Ascending aorta (tissue), 2 donors: ENCODE measurements at regions not wholly inside any gene's neighbourhood (a gene's known extent, or its start where the extent isn't known, plus 50 kb on each side); places are given as distances from the start of the nearest gene placed in this dataset.
"Not testable (repeated sequence)": the region's sequence is repeated elsewhere in the genome, so short reads cannot be mapped to it uniquely, and the experiment has no call there.

ENCODE experiments used
- DNase-seq, 2 donors: peaks; one replicate each; pipeline ENCODE4 v3.0.0-alpha.2; 2019; ENCODE audit warnings: low spot score in 2 of 2
- H3K27ac ChIP-seq, 2 donors: fragments of 200-600 bp; sonication (generic); one replicate each; pipeline ENCODE4 v1.5.1; 2016 to 2017; ENCODE audit warnings: mild to moderate bottlenecking in 1 of 2
- H3K27me3 ChIP-seq: fragments of 200-600 bp; sonication (generic); one replicate; pipeline ENCODE4 v1.5.1; 2017
- H3K36me3 ChIP-seq, 2 donors: fragments of 200-600 bp; sonication (generic); one replicate each; pipeline ENCODE4 v1.5.1; 2016
- H3K4me1 ChIP-seq, 2 donors: fragments of 200-600 bp; sonication (generic); one replicate each; pipeline ENCODE4 v1.5.1; 2016 to 2017; ENCODE audit warnings: mild to moderate bottlenecking in 1 of 2
- H3K4me3 ChIP-seq, 2 donors: fragments of 200-600 bp; sonication (generic); one replicate each; pipeline ENCODE4 v1.5.1; 2016 to 2017; ENCODE audit warnings: mild to moderate bottlenecking in 1 of 2
- H3K9me3 ChIP-seq, 2 donors: fragments of 200-600 bp; sonication (generic); one replicate each; pipeline ENCODE4 v1.5.1; 2016
- intact Hi-C: fragments of 100-400 bp; cut with DNase I; formaldehyde crosslinking; loops from one replicate; pipeline ENCODE4 v1.15.1; 2023
- TF ChIP-seq, protein P1 (sequence below), 3 experiments: fragments of 200-600 bp in 2 of 3; fragments of 450-650 bp in 1 of 3; sonication (generic) in 2 of 3; IDR thresholded peaks; one replicate each; pipeline ENCODE4 v1.5.1; 2016 to 2019; ENCODE audit warnings: antibody characterized with exemption in 3 of 3, mild to moderate bottlenecking in 1 of 3, moderate library complexity in 1 of 3

GRCh38 chr4:34328939-34329338, 1915.4 kb downstream of the ARAP2 start:
- Histone ChIP-seq H3K9me3 (no peaks in the 10 kb centered on the region), H3K4me3 (no peak overlapping the region), H3K4me1 (no peaks in the 10 kb centered on the region), H3K27me3 (no peaks in the 10 kb centered on the region), H3K27ac (no peak overlapping the region), H3K36me3 (no peaks in the 10 kb centered on the region)
- intact Hi-C loops = no loop called here
- DNase-seq = no peak
- TF ChIP-seq, protein P1, sequence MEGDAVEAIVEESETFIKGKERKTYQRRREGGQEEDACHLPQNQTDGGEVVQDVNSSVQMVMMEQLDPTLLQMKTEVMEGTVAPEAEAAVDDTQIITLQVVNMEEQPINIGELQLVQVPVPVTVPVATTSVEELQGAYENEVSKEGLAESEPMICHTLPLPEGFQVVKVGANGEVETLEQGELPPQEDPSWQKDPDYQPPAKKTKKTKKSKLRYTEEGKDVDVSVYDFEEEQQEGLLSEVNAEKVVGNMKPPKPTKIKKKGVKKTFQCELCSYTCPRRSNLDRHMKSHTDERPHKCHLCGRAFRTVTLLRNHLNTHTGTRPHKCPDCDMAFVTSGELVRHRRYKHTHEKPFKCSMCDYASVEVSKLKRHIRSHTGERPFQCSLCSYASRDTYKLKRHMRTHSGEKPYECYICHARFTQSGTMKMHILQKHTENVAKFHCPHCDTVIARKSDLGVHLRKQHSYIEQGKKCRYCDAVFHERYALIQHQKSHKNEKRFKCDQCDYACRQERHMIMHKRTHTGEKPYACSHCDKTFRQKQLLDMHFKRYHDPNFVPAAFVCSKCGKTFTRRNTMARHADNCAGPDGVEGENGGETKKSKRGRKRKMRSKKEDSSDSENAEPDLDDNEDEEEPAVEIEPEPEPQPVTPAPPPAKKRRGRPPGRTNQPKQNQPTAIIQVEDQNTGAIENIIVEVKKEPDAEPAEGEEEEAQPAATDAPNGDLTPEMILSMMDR (IDR thresholded peaks at IDR 0.05) = no peak

GRCh38 chr4:34335156-34335555, 1909.2 kb downstream of the ARAP2 start:
- intact Hi-C loops = not testable (repeated sequence)

GRCh38 chr4:34335556-34335955, 1908.8 kb downstream of the ARAP2 start:
- not testable (repeated sequence) for H3K27ac ChIP-seq

More at GRCh38 chr4:34335156-34335555, 1909.2 kb downstream of the ARAP2 start:
- not testable (repeated sequence) for H3K4me3 ChIP-seq, H3K27me3 ChIP-seq, H3K4me1 ChIP-seq, DNase-seq, H3K9me3 ChIP-seq, H3K27ac ChIP-seq, H3K36me3 ChIP-seq

DNA sequence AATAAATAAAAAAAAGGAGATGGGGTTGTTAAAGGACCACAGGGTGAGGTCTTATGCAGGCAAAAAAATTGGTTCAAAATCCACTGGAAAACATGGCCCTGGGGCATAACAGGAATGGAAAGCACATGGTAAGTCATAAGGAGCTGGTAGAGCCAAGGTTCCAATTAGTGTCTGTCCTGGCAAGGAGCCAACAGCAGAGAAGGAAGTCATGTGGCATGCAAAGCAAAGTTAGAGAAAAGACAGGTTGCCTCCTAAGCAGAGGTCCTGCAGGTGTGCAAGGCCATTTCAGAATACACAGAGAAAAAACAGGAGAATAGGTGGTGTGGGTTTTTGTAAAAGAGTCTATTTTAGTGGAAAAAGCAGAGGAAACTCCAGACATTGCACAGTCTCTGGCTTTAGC, 1881.7 kb downstream of the ARAP2 start:
- H3K9me3 ChIP-seq = no peaks in the 10 kb centered on the region
- no peaks in the 10 kb centered on the region for H3K36me3 ChIP-seq
- no peak overlapping the region for H3K4me3 ChIP-seq
- TF ChIP-seq, protein P1 (IDR thresholded peaks at IDR 0.05) = no peak
- no peaks in the 10 kb centered on the region for H3K4me1 ChIP-seq
- DNase-seq = no peak
- no peak overlapping the region for H3K27ac ChIP-seq
- intact Hi-C loops = no loop called here
- no peaks in the 10 kb centered on the region for H3K27me3 ChIP-seq

More at GRCh38 chr4:34335556-34335955, 1908.8 kb downstream of the ARAP2 start:
- H3K27me3 ChIP-seq, H3K9me3 ChIP-seq, H3K4me1 ChIP-seq, intact Hi-C loops, H3K36me3 ChIP-seq, DNase-seq, H3K4me3 ChIP-seq: not testable (repeated sequence)

GRCh38 chr4:34363842-34364241, 1880.5 kb downstream of the ARAP2 start:
- no peak for DNase-seq
- H3K4me1 ChIP-seq = no peaks in the 10 kb centered on the region
- H3K27ac ChIP-seq = no peak overlapping the region
- no peaks in the 10 kb centered on the region for H3K9me3 ChIP-seq
- TF ChIP-seq, protein P1 (IDR thresholded peaks at IDR 0.05) = no peak
- intact Hi-C loops = no loop called here
- no peaks in the 10 kb centered on the region for H3K36me3 ChIP-seq
- no peak overlapping the region for H3K4me3 ChIP-seq
- no peaks in the 10 kb centered on the region for H3K27me3 ChIP-seq

DNA sequence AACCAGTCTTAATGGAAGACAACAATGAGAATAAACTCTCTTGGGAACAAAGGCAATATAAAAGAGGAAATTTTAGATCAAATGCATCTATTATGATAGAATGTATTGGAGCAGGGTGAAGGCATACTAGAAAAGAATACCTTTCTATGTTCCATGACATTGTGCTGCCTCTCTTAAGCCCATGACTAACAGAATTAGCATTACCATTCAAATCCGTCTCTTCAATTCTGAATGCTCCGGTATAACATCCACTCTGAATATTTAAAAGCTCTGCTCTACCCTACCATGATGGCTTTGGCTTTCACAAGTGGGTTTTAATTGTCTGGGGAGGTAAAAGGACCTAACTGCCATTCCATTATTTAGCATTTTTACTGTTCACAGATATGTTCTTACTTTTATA, 1878.4 kb downstream of the ARAP2 start:
- TF ChIP-seq, protein P1 (IDR thresholded peaks at IDR 0.05) = no peak
- no peak for DNase-seq
- intact Hi-C loops = no loop called here

DNA sequence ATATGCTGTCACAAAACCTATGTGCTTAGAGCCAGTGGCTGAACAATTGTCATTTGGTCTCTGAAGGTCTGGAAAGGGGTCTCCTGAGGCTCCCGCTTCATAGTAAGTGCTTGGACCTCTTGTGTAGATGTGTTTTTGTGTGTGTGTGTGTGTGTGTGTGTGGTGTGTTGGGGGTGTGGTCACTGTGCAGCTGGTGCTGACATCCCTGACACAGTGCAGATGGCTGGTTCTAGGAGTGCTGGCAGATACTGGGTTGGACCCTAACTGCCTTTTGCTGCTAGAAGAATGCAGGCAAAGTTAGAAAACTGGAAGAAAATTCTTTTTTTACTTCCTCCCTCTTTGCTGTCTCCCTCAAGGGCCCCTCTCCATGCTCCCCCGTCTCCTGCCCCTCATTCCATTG, 1872.6 kb downstream of the ARAP2 start:
- H3K36me3 ChIP-seq = no peaks in the 10 kb centered on the region
- no peak overlapping the region for H3K4me3 ChIP-seq
- TF ChIP-seq, protein P1 (IDR thresholded peaks at IDR 0.05) = no peak
- H3K9me3 ChIP-seq = no peaks in the 10 kb centered on the region
- H3K27ac ChIP-seq = no peak overlapping the region
- DNase-seq = no peak
- no peaks in the 10 kb centered on the region for H3K4me1 ChIP-seq
- intact Hi-C loops = no loop called here
- H3K27me3 ChIP-seq = no peaks in the 10 kb centered on the region

More for the DNA sequence above, 1878.4 kb downstream of the ARAP2 start:
- Histone ChIP-seq H3K27me3 (no peaks in the 10 kb centered on the region), H3K36me3 (no peaks in the 10 kb centered on the region), H3K27ac (no peak overlapping the region), H3K4me1 (no peaks in the 10 kb centered on the region), H3K4me3 (no peak overlapping the region), H3K9me3 (no peaks in the 10 kb centered on the region)
